VCaP (cell line): ENCODE measurements at regions not wholly inside any gene's neighbourhood (a gene's known extent, or its start where the extent isn't known, plus 50 kb on each side); places are given as distances from the start of the nearest gene placed in this dataset.

Experiments
- H3K27ac ChIP-seq: fragments of 450-650 bp; 2 replicates; pipeline ENCODE4 v1.5.1; 2017
- CTCF ChIP-seq: fragments of 450-650 bp; conservative IDR thresholded peaks from 2 replicates; pipeline ENCODE4 v1.5.1; 2017; ENCODE audit warnings: mild to moderate bottlenecking, moderate library complexity

GRCh38 chr2:8058652-8059051, 623.2 kb upstream of the ID2 start:
- TF ChIP-seq CTCF: no peak
- no peak overlapping the region for H3K27ac ChIP-seq

GRCh38 chr2:8059255-8059654, 622.6 kb upstream of the ID2 start:
- no peak overlapping the region for H3K27ac ChIP-seq
- no peak for TF ChIP-seq CTCF

GRCh38 chr2:8059794-8060193, 622.1 kb upstream of the ID2 start:
- TF ChIP-seq CTCF: no peak

GRCh38 chr2:8061219-8061618, 620.6 kb upstream of the ID2 start:
- H3K27ac ChIP-seq: no peak overlapping the region
- TF ChIP-seq CTCF: no peak

More at GRCh38 chr2:8059794-8060193, 622.1 kb upstream of the ID2 start:
- H3K27ac ChIP-seq: no peak overlapping the region

- TF ChIP-seq CTCF: no peak
- no peak overlapping the region for H3K27ac ChIP-seq
These were observed 617.3 kb upstream of the ID2 start for GRCh38 chr2:8064603-8065002.

GRCh38 chr2:8065191-8065590, 616.7 kb upstream of the ID2 start:
- no peak for TF ChIP-seq CTCF
- H3K27ac ChIP-seq: no peak overlapping the region

- TF ChIP-seq CTCF: no peak
- no peak overlapping the region for H3K27ac ChIP-seq
These were observed 614.0 kb upstream of the ID2 start for GRCh38 chr2:8067784-8068336.
